ENCODE measurements at regions not wholly inside any gene's neighbourhood (a gene's known extent, or its start where the extent isn't known, plus 50 kb on each side); places are given as distances from the start of the nearest gene placed in this dataset.

DNA sequence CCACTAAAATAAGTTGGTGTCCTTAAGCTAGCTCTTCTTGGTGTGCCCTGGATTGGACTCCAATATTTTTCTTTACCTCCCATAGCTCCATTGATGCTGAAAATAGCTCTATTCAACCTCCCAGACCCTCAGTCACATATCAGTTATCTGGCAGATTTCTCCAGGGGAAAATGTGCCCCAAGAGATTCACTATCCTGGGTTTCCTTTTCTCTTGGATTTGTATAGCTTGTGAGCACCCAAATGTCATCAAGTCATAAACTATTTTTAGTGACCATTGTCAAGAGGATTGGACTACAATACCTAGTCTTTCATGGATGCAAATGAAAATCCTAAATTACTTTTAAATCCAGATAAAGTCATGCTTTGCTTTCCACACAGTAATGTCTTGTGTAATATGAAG is 339.6 kb upstream of the FOXG1 start:
- Histone ChIP-seq H2AFZ (replicated peaks; ENCODE audit: low read length, poor library complexity) (no peak overlapping the region), H3K4me3 (ENCODE audit: insufficient read depth, low read depth, low read length) (no peak overlapping the region), H3K4ac (ENCODE audit: low read depth, low read length) (no peak overlapping the region), H3K9ac (ENCODE audit: low read depth, low read length) (no peak overlapping the region), H3K56ac (ENCODE audit: extremely low read depth, insufficient read depth, low read length) (no peak overlapping the region), H2BK120ac (ENCODE audit: low read depth, low read length) (no peak overlapping the region), H4K20me1 (ENCODE audit: insufficient read depth, low read length) (no peaks in the 10 kb centered on the region), H2BK15ac (ENCODE audit: low read depth, low read length) (no peak overlapping the region), H3K27me3 (ENCODE audit: control insufficient read depth, insufficient read depth, low read length) (no peaks in the 10 kb centered on the region), H4K8ac (ENCODE audit: low read depth in 2 of 2, low read length in 2 of 2) (no peak overlapping the region), H2BK5ac (ENCODE audit: low read depth, low read length, poor library complexity, severe bottlenecking) (no peak overlapping the region), H3K27ac (ENCODE audit: insufficient read depth, low read length) (no peak overlapping the region), H3K79me1 (ENCODE audit: low read depth in 1 of 2, low read length in 2 of 2) (no peaks in the 10 kb centered on the region), H3K14ac (replicated peaks; ENCODE audit: low read depth, low read length) (no peak overlapping the region), H2AK5ac (ENCODE audit: low read depth, low read length) (no peak overlapping the region), H4K5ac (ENCODE audit: low read depth, low read length) (no peak overlapping the region), H3K4me1 (ENCODE audit: control insufficient read depth, insufficient read depth, low read length) (no peaks in the 10 kb centered on the region), H3K9me1 (ENCODE audit: insufficient read depth, low read length) (no peaks in the 10 kb centered on the region), H3K23ac (ENCODE audit: low read depth, low read length) (no peak overlapping the region), H2AK9ac (replicated peaks; ENCODE audit: low read depth, low read length, poor library complexity) (no peak overlapping the region), H3K4me2 (ENCODE audit: low read depth, low read length) (no peak overlapping the region), H3K36me3 (ENCODE audit: control insufficient read depth, insufficient read depth, low read length) (no peaks in the 10 kb centered on the region), H3K18ac (ENCODE audit: low read depth, low read length) (no peak overlapping the region), H3K9me3 (ENCODE audit: control insufficient read depth, insufficient read depth, low read length) (peaks cover 3% of the 10 kb centered on the region; the same call in 1 of the 2 replicates), H2BK20ac (ENCODE audit: low read depth, low read length) (no peak overlapping the region), H4K91ac (ENCODE audit: insufficient read depth, low read depth, low read length) (no peak overlapping the region)
- intact Hi-C loops (cut with micrococcal nuclease), result no loop called here
- ATAC-seq (ENCODE audit: low read depth) (no peak), DNase-seq (no peak)
- POLR2A ChIA-PET (ENCODE audit: unreplicated experiment), result no interaction called here
- no TSS peak for BruUV-seq (replicated peaks)
- TF ChIP-seq, protein P1, sequence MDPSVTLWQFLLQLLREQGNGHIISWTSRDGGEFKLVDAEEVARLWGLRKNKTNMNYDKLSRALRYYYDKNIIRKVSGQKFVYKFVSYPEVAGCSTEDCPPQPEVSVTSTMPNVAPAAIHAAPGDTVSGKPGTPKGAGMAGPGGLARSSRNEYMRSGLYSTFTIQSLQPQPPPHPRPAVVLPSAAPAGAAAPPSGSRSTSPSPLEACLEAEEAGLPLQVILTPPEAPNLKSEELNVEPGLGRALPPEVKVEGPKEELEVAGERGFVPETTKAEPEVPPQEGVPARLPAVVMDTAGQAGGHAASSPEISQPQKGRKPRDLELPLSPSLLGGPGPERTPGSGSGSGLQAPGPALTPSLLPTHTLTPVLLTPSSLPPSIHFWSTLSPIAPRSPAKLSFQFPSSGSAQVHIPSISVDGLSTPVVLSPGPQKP (IDR thresholded peaks at IDR 0.05; ENCODE audit: borderline replicate concordance, low read depth, low read length), result no peak
- TF ChIP-seq BHLHE40 (IDR thresholded peaks at IDR 0.05; ENCODE audit: low read depth, low read length), result no peak
- TF ChIP-seq MXI1 (IDR thresholded peaks at IDR 0.05; ENCODE audit: borderline replicate concordance, low read depth, low read length), result no peak
- TF ChIP-seq RAD21 (IDR thresholded peaks at IDR 0.05; ENCODE audit: low read length), result no peak
- no peak for TF ChIP-seq USF2 (IDR thresholded peaks at IDR 0.05; ENCODE audit: low read depth, low read length)
- TF ChIP-seq NFE2L2 (IDR thresholded peaks at IDR 0.05; ENCODE audit: low read depth, low read length), result no peak
- no peak for TF ChIP-seq CEBPB (IDR thresholded peaks at IDR 0.05; ENCODE audit: low read depth, low read length)
- no peak for TF ChIP-seq MAZ (IDR thresholded peaks at IDR 0.05; ENCODE audit: borderline replicate concordance, low read depth, low read length)
- no peak for TF ChIP-seq POLR2A (IDR thresholded peaks at IDR 0.05; ENCODE audit: low read depth, low read length)
- TF ChIP-seq FOS (IDR thresholded peaks at IDR 0.05; ENCODE audit: low read depth, low read length), result no peak
- no peak for TF ChIP-seq SMC3 (IDR thresholded peaks at IDR 0.05; ENCODE audit: low read depth, low read length)
- no peak for TF ChIP-seq RFX5 (IDR thresholded peaks at IDR 0.05; ENCODE audit: low read depth, low read length)
- no peak for TF ChIP-seq CTCF (conservative IDR thresholded peaks at IDR 0.05; ENCODE audit: low read depth, low read length)
- TF ChIP-seq RCOR1 (IDR thresholded peaks at IDR 0.05; ENCODE audit: insufficient replicate concordance, low read length), result no peak
- TF ChIP-seq MAFK (IDR thresholded peaks at IDR 0.05; ENCODE audit: low read depth, low read length), result no peak
- no peak for TF ChIP-seq CHD1 (IDR thresholded peaks at IDR 0.05; ENCODE audit: low read depth, low read length)
- CTCF ChIA-PET, result no interaction called here
- dilution Hi-C loops (cut with HindIII; ENCODE audit: low sequenced_read_pairs, unreplicated experiment), result no loop called here
- in situ Hi-C loops (cut with MboI; ENCODE audit: low sequenced_read_pairs), result no loop called here

Data from IMR-90 (cell line).